Suprapubic skin (tissue), 4 donors: ENCODE measurements at regions not wholly inside any gene's neighbourhood (a gene's known extent, or its start where the extent isn't known, plus 50 kb on each side); places are given as distances from the start of the nearest gene placed in this dataset.
"Not testable (repeated sequence)": the region's sequence is repeated elsewhere in the genome, so short reads cannot be mapped to it uniquely, and the experiment has no call there.

Experiments
- DNase-seq, 2 donors: peaks; one replicate each; pipeline ENCODE4 v3.0.0-alpha.2; 2019; ENCODE audit warnings: low spot score in 2 of 2
- H3K27ac ChIP-seq: fragments of 200-600 bp; sonication (generic); one replicate; pipeline ENCODE4 v1.5.1; 2019
- H3K27me3 ChIP-seq: fragments of 200-600 bp; sonication (generic); one replicate; pipeline ENCODE4 v1.5.1; 2019
- H3K36me3 ChIP-seq: fragments of 200-600 bp; sonication (generic); one replicate; pipeline ENCODE4 v1.5.1; 2019
- H3K4me1 ChIP-seq: fragments of 200-600 bp; sonication (generic); one replicate; pipeline ENCODE4 v1.5.1; 2019
- H3K4me3 ChIP-seq: fragments of 200-600 bp; sonication (generic); one replicate; pipeline ENCODE4 v1.5.1; 2019; ENCODE audit warnings: mild to moderate bottlenecking
- H3K9me3 ChIP-seq: fragments of 200-600 bp; sonication (generic); one replicate; pipeline ENCODE4 v1.5.1; 2019
- CTCF ChIP-seq, 2 donors: fragments of 200-600 bp in 1 of 2; fragments of 450-650 bp in 1 of 2; sonication (generic) in 1 of 2; IDR thresholded peaks; one replicate each; pipeline ENCODE4 v1.5.1; 2016 to 2019; ENCODE audit warnings: antibody characterized with exemption in 2 of 2, mild to moderate bottlenecking in 1 of 2, moderate library complexity in 1 of 2
- EP300 ChIP-seq: sonication (generic); formaldehyde crosslinking; IDR thresholded peaks from one replicate; pipeline ENCODE4 v1.6.1; 2017; ENCODE audit warnings: antibody characterized with exemption
- POLR2A ChIP-seq, 2 donors: fragments of 450-650 bp; IDR thresholded peaks; one replicate each; pipeline ENCODE4 v1.6.1; 2017; ENCODE audit warnings: antibody characterized with exemption in 2 of 2, mild to moderate bottlenecking in 2 of 2, moderate library complexity in 2 of 2
- POLR2AphosphoS5 ChIP-seq, 3 donors: sonication (generic); formaldehyde crosslinking; IDR thresholded peaks; one replicate each; pipeline ENCODE4 v1.6.1; 2017; ENCODE audit warnings: antibody characterized with exemption in 3 of 3
- WGBS: methylation state at CpG from one replicate; pipeline ENCODE4 v1.1.5; 2018; 5-methylcytosine and 5-hydroxymethylcytosine counted together

- H3K4me3 ChIP-seq = no peak overlapping the region
- H3K4me1 ChIP-seq = peaks cover 5% of the 10 kb centered on the region
- H3K9me3 ChIP-seq = no peaks in the 10 kb centered on the region
- TF ChIP-seq EP300 = no peak
- TF ChIP-seq POLR2A (IDR thresholded peaks at IDR 0.05) = no peak
- TF ChIP-seq CTCF (IDR thresholded peaks at IDR 0.05) = no peak
- no peak for TF ChIP-seq POLR2AphosphoS5 (IDR thresholded peaks at IDR 0.05)
- H3K36me3 ChIP-seq = no peaks in the 10 kb centered on the region
- no peak for DNase-seq
- WGBS = 22% methylated on average over 5 of the region's 5 CpGs
- H3K27me3 ChIP-seq = no peaks in the 10 kb centered on the region
- no peak overlapping the region for H3K27ac ChIP-seq
Observed at GRCh38 chr1:177873238-177873637, 96.6 kb downstream of the SEC16B start.

DNA sequence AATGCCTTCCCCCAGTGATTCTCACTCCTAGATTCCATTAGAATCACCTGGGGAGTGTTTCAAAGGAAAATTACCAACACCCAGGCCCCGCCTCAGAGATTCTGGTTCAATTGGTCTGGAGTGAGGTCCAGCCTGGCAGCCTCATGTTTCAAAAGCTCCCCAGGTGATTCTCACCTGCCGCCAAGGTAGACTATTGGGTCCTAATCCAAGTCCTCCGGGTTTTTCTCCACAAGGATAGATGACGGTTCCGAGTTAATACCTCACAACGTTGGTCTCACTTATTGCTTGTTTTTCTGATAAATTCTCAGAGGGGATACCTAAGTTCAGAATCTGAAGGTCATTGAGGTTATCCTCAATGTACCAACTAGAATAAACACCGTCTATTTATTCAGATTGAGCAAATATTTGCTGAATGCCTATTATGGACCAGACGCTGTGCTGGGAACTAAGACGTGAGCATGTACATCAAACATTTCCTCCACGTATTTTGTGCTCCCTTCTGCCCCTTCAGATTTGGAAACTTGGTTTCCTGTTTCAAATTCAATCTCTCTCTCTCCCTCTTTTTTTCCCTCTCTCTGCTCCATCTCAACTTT is 97.5 kb downstream of the SEC16B start:
- Histone ChIP-seq H3K36me3 (no peaks in the 10 kb centered on the region), H3K9me3 (no peaks in the 10 kb centered on the region), H3K27me3 (no peaks in the 10 kb centered on the region), H3K4me1 (peaks cover 5% of the 10 kb centered on the region), H3K4me3 (no peak overlapping the region), H3K27ac (no peak overlapping the region)
- WGBS = 73% methylated on average over 10 of the region's 10 CpGs
- no peak for DNase-seq
- TF ChIP-seq POLR2A (IDR thresholded peaks at IDR 0.05) (no peak), POLR2AphosphoS5 (IDR thresholded peaks at IDR 0.05) (no peak), EP300 (no peak), CTCF (IDR thresholded peaks at IDR 0.05) (no peak)

DNA sequence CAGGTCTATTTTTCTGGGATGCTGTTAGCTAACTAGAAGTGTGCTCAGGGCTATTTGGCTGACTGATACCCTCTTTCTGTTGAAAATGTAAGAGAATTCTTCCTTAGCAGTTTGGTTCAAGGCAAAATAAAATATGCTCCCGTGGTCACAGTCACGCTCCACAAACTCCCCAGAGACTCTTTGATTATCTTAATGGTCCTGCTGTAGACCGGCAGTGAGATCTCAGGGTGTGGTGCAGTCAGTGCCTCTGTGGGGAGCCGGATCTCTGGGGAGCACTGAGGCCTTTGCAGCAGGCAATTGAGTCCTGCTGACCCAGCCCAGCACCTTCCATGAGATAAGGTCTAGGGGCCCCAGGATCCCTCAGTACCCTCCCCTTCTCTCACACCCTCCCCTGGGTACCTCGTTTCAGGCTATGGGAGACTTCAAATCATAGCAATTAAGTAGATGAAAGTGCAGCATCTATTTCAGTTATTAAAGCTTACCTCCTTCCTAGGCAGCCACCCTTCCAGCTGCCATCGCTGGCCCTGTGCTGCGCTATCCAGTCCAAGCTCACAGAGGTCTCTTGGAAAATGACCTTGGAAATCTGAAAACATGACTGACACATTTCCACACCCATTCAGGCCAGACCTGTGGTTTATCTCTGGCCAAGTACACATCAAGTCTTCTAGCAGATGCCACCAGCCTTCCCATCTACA is 98.1 kb downstream of the SEC16B start:
- WGBS = 74% methylated on average over 6 of the region's 7 CpGs
- Histone ChIP-seq H3K4me1 (peaks cover 5% of the 10 kb centered on the region), H3K27ac (no peak overlapping the region), H3K9me3 (no peaks in the 10 kb centered on the region), H3K36me3 (no peaks in the 10 kb centered on the region), H3K4me3 (no peak overlapping the region), H3K27me3 (no peaks in the 10 kb centered on the region)
- TF ChIP-seq POLR2A (IDR thresholded peaks at IDR 0.05) (no peak), CTCF (IDR thresholded peaks at IDR 0.05) (no peak), EP300 (no peak), POLR2AphosphoS5 (IDR thresholded peaks at IDR 0.05) (no peak)
- no peak for DNase-seq

DNA sequence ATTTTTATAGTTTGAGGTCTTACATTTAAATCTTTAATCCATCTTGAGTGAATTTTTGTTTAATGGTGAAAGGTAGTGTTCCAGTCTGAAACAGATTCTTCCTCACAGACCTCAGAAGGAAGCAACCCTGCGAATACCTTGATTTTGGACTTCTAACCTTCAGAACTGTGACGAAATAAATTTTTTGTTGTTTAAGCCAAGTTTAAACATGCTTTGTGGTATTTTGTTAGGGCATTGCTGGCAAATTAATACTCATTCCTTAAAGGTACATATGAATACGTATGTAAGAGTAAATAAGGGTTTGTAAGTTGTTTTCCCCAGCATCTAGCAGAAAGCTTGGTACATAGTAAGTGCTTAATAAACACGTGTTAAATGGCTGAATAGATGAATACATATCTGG is 100.3 kb downstream of the SEC16B start:
- H3K27ac ChIP-seq = no peak overlapping the region
- TF ChIP-seq POLR2A (IDR thresholded peaks at IDR 0.05) (no peak), EP300 (no peak), CTCF (IDR thresholded peaks at IDR 0.05) (no peak), POLR2AphosphoS5 (IDR thresholded peaks at IDR 0.05) (no peak)
- no peaks in the 10 kb centered on the region for H3K36me3 ChIP-seq
- WGBS = 91% methylated on average over 4 of the region's 4 CpGs
- no peak for DNase-seq
- H3K4me1 ChIP-seq = peaks cover 5% of the 10 kb centered on the region
- H3K27me3 ChIP-seq = no peaks in the 10 kb centered on the region
- H3K9me3 ChIP-seq = no peaks in the 10 kb centered on the region
- no peak overlapping the region for H3K4me3 ChIP-seq

- not testable (repeated sequence) for DNase-seq, H3K27me3 ChIP-seq, H3K36me3 ChIP-seq
Observed at GRCh38 chr1:177869011-177869410, 100.8 kb downstream of the SEC16B start.

More at GRCh38 chr1:177869011-177869410, 100.8 kb downstream of the SEC16B start:
- not testable (repeated sequence) for H3K27ac ChIP-seq, H3K4me1 ChIP-seq, H3K4me3 ChIP-seq, H3K9me3 ChIP-seq
